ENCODE measurements at regions not wholly inside any gene's neighbourhood (a gene's known extent, or its start where the extent isn't known, plus 50 kb on each side); places are given as distances from the start of the nearest gene placed in this dataset.
A peak's percentile ranks its signal among the peaks of the same experiment; 100 is the strongest.

- DNase-seq (ENCODE audit: extremely low read depth, low read depth) = no peak
Measured at GRCh38 chr5:143870362-143870761, 58.4 kb downstream of the HMHB1 start.

GRCh38 chr5:143870871-143871632, 59.1 kb downstream of the HMHB1 start:
- DNase-seq (ENCODE audit: extremely low read depth, low read depth) = no peak

GRCh38 chr5:143871672-143872071, 59.7 kb downstream of the HMHB1 start:
- DNase-seq (ENCODE audit: extremely low read depth, low read depth) = no peak

GRCh38 chr5:143874312-143874711, 62.4 kb downstream of the HMHB1 start:
- no peak for DNase-seq (ENCODE audit: extremely low read depth, low read depth)

DNA sequence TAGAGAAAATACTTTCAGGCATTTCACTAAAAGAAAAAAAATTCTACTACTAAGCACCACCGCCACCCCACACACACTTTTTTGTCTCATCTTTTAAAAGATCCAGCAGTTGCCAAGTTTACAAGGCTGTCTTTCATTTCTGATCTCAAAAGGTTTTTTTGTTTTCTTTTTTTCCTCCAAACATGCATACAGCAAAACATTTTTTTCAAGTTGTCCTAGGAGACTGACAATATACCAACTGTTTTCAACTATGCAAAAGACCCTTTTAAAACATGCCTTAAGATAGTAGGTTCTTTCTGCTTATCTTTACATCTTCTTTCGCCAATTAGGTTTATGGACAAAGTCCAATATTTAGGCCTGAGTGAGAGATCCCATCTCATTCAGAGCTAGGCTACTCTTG, 65.2 kb downstream of the HMHB1 start:
- DNase-seq (ENCODE audit: extremely low read depth, low read depth) = no peak

- no peak for DNase-seq (ENCODE audit: extremely low read depth, low read depth)
Measured at GRCh38 chr5:143878430-143878829, 66.5 kb downstream of the HMHB1 start.

GRCh38 chr5:143879646-143880045, 67.7 kb downstream of the HMHB1 start:
- DNase-seq (ENCODE audit: extremely low read depth, low read depth) = no peak

DNA sequence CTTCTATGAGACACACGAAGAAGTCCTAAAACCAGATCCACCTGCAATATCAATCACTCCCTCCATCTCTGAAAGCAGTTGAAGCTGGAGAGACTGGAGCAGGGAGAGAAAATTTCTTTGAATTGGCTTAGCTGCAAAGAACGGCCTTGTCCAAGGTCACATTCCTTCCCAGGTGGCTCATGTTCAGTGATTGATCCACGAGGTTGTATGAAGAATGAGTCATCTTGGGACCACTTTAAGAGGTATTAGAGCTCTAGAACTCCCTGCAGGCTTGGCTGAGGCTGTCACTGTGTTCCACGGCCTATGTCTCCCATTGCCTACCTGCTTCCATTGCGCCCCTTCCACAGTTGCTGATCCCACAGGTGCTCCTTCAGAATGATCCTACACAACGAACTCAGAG, 68.2 kb downstream of the HMHB1 start:
- no peak for DNase-seq (ENCODE audit: extremely low read depth, low read depth)

GRCh38 chr5:143882520-143882919, 70.6 kb downstream of the HMHB1 start:
- peak; percentile 34 for DNase-seq (ENCODE audit: extremely low read depth, low read depth)

DNA sequence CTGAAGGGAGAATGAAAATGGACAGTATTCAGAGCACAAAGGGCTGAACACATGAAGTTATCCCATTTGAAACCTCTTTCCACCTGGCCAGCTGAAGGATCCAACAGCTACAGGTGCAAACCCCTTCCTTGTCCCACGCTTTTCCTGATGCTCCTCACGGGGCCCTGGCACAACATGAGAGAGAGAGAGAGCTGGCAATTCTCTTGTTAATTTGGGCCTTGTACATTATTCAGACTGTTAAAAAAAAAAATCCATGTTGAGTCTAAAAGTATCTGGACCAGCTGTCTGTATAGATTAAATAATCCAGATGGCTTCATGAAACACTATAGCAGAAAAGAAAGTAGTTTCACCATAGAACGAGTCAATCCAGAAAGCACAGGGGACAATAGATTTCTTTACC, 74.1 kb downstream of the HMHB1 start:
- no peak for DNase-seq (ENCODE audit: extremely low read depth, low read depth)

DNA sequence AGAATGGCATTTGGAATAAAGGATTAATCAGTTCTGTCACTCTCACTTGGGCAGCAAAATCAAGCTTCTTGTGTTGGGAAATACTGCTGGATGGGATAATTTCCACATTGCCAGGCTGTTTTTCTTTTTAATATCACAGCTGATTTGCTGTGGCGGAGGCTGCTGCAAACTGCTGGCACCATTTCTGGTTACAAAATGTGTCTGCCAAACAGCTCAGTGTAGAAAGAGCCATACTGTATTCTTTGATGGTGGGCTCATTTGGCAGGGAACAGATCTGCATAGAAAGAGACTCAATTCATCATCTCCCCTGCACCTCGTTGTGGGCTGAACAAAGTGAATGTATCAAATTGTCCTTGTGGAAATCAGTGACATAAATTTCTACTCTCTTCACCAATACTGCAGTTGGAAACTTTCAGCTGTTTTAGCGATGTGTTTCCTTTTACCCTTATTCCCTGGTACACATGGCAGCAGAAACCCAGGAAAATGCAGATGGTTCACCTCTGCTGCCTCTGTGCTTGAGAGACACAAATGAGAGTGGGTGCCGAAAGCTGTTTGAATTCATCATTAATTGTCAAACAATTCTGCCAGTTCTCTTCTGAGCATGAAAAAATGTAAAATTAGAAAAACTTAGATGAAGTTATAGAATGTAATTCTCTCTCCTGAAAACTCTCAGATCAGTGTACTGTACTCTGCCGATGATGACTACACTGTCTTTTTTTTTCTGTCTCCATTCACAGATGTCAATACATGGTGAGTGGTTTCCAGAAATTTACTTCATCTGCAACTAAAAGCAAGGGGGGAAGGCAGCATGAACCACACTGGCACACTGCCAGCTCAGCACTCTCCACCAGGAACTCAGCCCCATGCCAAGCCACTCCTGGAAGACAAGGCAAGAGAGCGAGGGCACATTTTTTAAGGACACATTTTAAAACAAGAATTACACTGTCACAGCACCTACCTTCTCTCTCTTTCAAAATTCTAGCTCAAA, 75.0 kb downstream of the HMHB1 start:
- DNase-seq (ENCODE audit: extremely low read depth, low read depth) = no peak

DNA sequence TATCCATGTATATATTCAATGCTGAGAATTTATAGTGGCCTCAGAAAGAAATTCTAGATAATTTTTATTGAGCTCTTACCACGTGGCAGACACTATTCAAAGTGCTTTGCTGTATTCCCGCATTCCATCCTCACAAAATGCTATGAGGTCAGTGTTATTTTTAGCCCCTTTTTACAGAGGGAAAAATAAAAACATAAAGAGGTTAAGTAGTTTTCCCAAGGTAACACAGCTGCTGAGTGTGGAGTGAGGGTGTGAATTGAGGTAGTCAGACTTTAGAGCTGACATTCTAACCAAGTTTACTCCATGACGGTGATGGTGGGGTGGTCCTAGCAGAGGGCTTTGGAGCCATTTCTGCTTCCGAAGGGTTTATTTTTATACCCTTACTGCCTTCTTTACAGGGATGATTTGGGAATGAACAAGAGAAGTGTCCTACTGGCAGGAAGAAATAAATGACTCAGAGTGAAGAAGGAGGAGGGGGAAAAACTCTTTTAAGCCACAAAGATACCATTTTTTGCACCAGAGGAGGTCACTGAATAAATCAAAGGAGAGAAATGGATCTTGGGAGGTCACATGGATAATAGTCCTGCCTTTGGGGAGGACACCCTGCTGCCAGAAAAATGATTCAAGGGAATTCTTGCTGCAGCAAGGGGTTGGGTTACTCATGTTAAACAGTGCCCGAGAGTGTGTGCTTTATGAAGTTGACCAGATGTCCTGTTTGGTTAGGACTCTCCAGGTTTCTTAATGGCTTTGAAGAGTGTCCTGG, 76.1 kb downstream of the HMHB1 start:
- DNase-seq (ENCODE audit: extremely low read depth, low read depth) = no peak

GRCh38 chr5:143888912-143889311, 77.0 kb downstream of the HMHB1 start:
- no peak for DNase-seq (ENCODE audit: extremely low read depth, low read depth)

DNA sequence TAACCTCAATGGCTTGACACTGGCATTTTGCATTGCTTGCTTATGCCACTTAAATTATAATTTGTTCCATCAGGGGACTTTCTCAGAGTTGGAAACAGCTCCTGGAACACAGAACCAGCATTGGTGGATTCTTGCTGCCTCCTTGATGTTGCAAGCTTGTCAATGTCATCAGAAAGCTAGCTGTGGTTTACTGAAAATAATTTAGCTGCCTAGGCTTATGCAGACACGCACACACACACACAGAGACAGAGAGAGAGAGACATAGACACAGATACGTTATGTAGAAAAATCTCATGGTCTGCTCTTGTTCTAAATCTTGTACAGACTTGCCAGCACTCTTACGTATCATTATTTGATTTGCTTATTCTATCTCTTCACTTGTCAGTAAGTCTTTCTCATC, 78.0 kb downstream of the HMHB1 start:
- DNase-seq (ENCODE audit: extremely low read depth, low read depth) = no peak

- DNase-seq (ENCODE audit: extremely low read depth, low read depth) = no peak
Measured at GRCh38 chr5:143890487-143890886, 78.5 kb downstream of the HMHB1 start.

DNA sequence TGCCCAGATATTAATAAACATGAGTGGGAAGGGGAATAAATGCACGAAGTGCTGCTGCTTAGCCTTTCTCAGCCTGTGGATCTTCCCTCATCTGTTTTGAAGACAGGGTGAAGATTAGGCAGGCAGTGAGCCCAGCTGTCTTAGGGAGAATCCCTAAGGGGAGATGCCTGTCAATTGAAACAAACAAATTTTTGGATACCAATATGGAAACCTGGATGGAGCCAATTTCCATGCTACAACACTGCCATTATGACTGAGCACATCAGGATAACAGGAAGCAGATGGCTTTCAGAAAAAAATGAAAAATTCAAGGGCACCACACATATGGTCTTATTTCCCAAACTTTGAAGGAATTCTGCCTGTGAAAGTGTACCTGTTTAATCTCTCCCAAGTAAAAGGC, 80.3 kb downstream of the HMHB1 start:
- no peak for DNase-seq (ENCODE audit: extremely low read depth, low read depth)

- DNase-seq (ENCODE audit: extremely low read depth, low read depth) = no peak
Measured at GRCh38 chr5:143892908-143893307, 80.9 kb downstream of the HMHB1 start.

GRCh38 chr5:143893638-143894037, 81.7 kb downstream of the HMHB1 start:
- no peak for DNase-seq (ENCODE audit: extremely low read depth, low read depth)

- DNase-seq (ENCODE audit: extremely low read depth, low read depth) = no peak
Measured at GRCh38 chr5:143896516-143896915, 84.6 kb downstream of the HMHB1 start.

- no peak for DNase-seq (ENCODE audit: extremely low read depth, low read depth)
Measured at GRCh38 chr5:143896966-143897365, 85.0 kb downstream of the HMHB1 start.

DNA sequence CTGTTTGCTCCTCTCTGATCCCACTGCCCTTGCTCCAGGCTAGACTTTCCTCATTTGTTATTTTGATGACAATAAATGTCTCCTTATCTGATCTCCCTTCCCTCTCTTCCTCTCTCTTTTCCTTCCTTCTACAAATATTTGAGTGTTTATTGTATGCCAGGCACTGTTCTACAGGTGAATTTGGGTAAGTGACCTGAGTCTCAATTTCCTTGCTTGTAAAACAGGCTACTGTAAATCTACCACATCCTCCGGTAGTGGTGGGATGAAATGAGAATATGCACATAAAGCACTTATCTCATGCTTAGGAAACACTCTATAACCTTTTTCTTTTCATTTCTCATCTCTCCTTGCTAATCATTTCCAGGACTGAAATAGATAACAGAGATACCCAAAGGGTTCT, 86.4 kb downstream of the HMHB1 start:
- DNase-seq (ENCODE audit: extremely low read depth, low read depth) = no peak

All from NCI-H460 (cell line).